AG04450 (cell line): ENCODE measurements at regions not wholly inside any gene's neighbourhood (a gene's known extent, or its start where the extent isn't known, plus 50 kb on each side); places are given as distances from the start of the nearest gene placed in this dataset.

Experiments
- CTCF ChIA-PET: fragments of 300-600, 350-600 bp; formaldehyde crosslinking; extraction: SDS; loops from one replicate; lab custom pipeline; 2022; ENCODE audit warnings: antibody characterized with exemption, inconsistent platforms; lab: Charles Lee
- POLR2A ChIA-PET: fragments of 350-600 bp; formaldehyde crosslinking; extraction: SDS; loops from one replicate; lab custom pipeline; 2021; ENCODE audit warnings: antibody characterized with exemption, inconsistent platforms; lab: Yijun Ruan, JAX
- DNase-seq: peaks from one replicate; pipeline ENCODE4 v3.0.0-alpha.2; 2011; ENCODE audit warnings: low read depth, low spot score
- H3K27ac ChIP-seq: one replicate; pipeline ENCODE4 v1.5.1; 2012; ENCODE audit warnings: low read depth, low read length, control low read depth
- H3K27me3 ChIP-seq: one replicate; pipeline ENCODE4 v1.6.0; 2012; ENCODE audit warnings: low read length; ENCODE audit not compliant: control insufficient read depth, insufficient read depth
- H3K4me3 ChIP-seq: 2 replicates; pipeline ENCODE4 v1.5.1; 2011; ENCODE audit warnings: mild to moderate bottlenecking, low read depth, low read length, control low read depth
- H3K9me3 ChIP-seq: 2 replicates; pipeline ENCODE4 v1.5.1; 2012; ENCODE audit warnings: low read length; ENCODE audit not compliant: control insufficient read depth, insufficient read depth
- CTCF ChIP-seq: IDR thresholded peaks from 2 replicates; pipeline ENCODE4 v1.5.1; 2011; ENCODE audit warnings: low read depth, low read length, control low read depth, inconsistent platforms

- ChIA-PET CTCF (interaction anchor here (0.8 to 1.8 kb wide), 3 partner anchors 26 to 141 kb away, joined by 3 to 9 read pairs (median 6); no protein-coding TSS in a partner anchor), POLR2A (no interaction called here)
- Histone ChIP-seq H3K9me3 (no peaks in the 10 kb centered on the region), H3K27me3 (no peaks in the 10 kb centered on the region), H3K4me3 (no peak overlapping the region), H3K27ac (no peak overlapping the region)
- no peak for TF ChIP-seq CTCF
- DNase-seq = no peak
Observed at GRCh38 chr3:8276056-8276455, 225.6 kb upstream of the LMCD1 start.

GRCh38 chr3:8276506-8276905 lies 225.1 kb upstream of the LMCD1 start:
- H3K9me3 ChIP-seq = no peaks in the 10 kb centered on the region
- H3K27ac ChIP-seq = no peak overlapping the region
- ChIA-PET POLR2A (no interaction called here), CTCF (interaction anchor here (0.8 to 1.8 kb wide), 3 partner anchors 25 to 141 kb away, joined by 3 to 9 read pairs (median 6); no protein-coding TSS in a partner anchor)
- no peaks in the 10 kb centered on the region for H3K27me3 ChIP-seq
- no peak overlapping the region for H3K4me3 ChIP-seq
- no peak for DNase-seq
- TF ChIP-seq CTCF = no peak

- Histone ChIP-seq H3K9me3 (no peaks in the 10 kb centered on the region), H3K27ac (no peak overlapping the region), H3K4me3 (no peak overlapping the region), H3K27me3 (no peaks in the 10 kb centered on the region)
- TF ChIP-seq CTCF = no peak
- ChIA-PET CTCF (interaction anchor here (0.6 to 1.0 kb wide), 2 partner anchors 39 to 139 kb away, joined by 4 to 7 read pairs; no protein-coding TSS in a partner anchor), POLR2A (no interaction called here)
- no peak for DNase-seq
Observed at GRCh38 chr3:8278448-8278847, 223.2 kb upstream of the LMCD1 start.

GRCh38 chr3:8279476-8279875 lies 222.1 kb upstream of the LMCD1 start:
- no peak for DNase-seq
- H3K27ac ChIP-seq = no peak overlapping the region
- no peaks in the 10 kb centered on the region for H3K9me3 ChIP-seq
- no peak overlapping the region for H3K4me3 ChIP-seq
- H3K27me3 ChIP-seq = no peaks in the 10 kb centered on the region
- ChIA-PET POLR2A (no interaction called here), CTCF (interaction anchor here (0.9 kb wide), 1 partner anchor 22 kb away, joined by 3 read pairs; no protein-coding TSS in a partner anchor)
- TF ChIP-seq CTCF = no peak

GRCh38 chr3:8279886-8280550 lies 221.6 kb upstream of the LMCD1 start:
- CTCF ChIA-PET = interaction anchor here (0.9 kb wide), 1 partner anchor 22 kb away, joined by 3 read pairs; no protein-coding TSS in a partner anchor
- Histone ChIP-seq H3K4me3 (no peak overlapping the region), H3K9me3 (no peaks in the 10 kb centered on the region), H3K27me3 (no peaks in the 10 kb centered on the region), H3K27ac (no peak overlapping the region)
- DNase-seq = no peak
- POLR2A ChIA-PET = no interaction called here
- TF ChIP-seq CTCF = no peak
